ENCODE measurements at regions not wholly inside any gene's neighbourhood (a gene's known extent, or its start where the extent isn't known, plus 50 kb on each side); places are given as distances from the start of the nearest gene placed in this dataset.

DNA sequence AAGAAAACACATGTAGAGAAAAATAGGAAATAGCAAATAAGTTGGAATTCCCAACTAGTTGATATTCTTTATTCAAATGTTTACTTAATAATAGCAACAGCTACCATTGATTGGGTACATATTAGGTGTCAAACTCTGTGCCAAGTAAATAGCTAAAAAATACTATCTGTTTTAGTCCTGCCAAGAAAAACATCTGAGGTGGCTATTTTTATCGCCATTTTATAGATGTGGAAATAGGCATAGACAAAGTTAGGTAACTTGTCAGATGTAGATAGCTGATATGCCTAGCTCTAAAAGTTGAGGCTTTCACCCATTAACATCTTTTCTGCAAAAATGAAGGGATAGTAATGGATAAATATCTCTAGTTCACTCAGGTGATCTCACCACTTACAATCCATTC lies 549.2 kb upstream of the ID4 start:
- no peak for TF ChIP-seq ZNF274 (IDR thresholded peaks at IDR 0.05; ENCODE audit: low read depth, low read length)
- no peak for TF ChIP-seq YY1 (IDR thresholded peaks at IDR 0.05; ENCODE audit: insufficient read depth, insufficient read length)
- no peak for TF ChIP-seq SUZ12 (IDR thresholded peaks at IDR 0.05; ENCODE audit: extremely low read depth, insufficient read depth, insufficient read length)

Measured in NT2/D1 (cell line).